Endothelial cell of umbilical vein (primary cell): ENCODE measurements at regions not wholly inside any gene's neighbourhood (a gene's known extent, or its start where the extent isn't known, plus 50 kb on each side); places are given as distances from the start of the nearest gene placed in this dataset.

Source experiments
- BruUV-seq: library from RNA; stranded (reverse); fragments of 400-500 nt; replicated peaks from 2 replicates; lab custom pipeline; 2021; lab: Mats Ljungman, UMichigan
- CTCF ChIA-PET: fragments of 300-600, 350-600 bp; sonication (Branson Sonifier 250); formaldehyde crosslinking; loops from one replicate; lab custom pipeline; 2021; ENCODE audit warnings: antibody characterized with exemption, inconsistent platforms; lab: Charles Lee
- POLR2A ChIA-PET: fragments of 300-600, 350-600 bp; sonication (Branson Sonifier 250); formaldehyde crosslinking; loops from one replicate; lab custom pipeline; 2021; ENCODE audit warnings: antibody characterized with exemption, inconsistent platforms; lab: Charles Lee
- DNase-seq: peaks from one replicate; pipeline ENCODE4 v3.0.0-alpha.2; 2011; ENCODE audit warnings: low read depth, low spot score
- FAIRE-seq: peaks from 2 replicates; lab custom pipeline; 2011; peaks lifted over from hg19 to GRCh38; lab: Jason Lieb, UNC
- H2AFZ ChIP-seq: 2 replicates; pipeline ENCODE4 v1.6.0; 2012; ENCODE audit warnings: low read depth, low read length, control low read depth, inconsistent platforms
- H3K27ac ChIP-seq: 2 replicates; pipeline ENCODE4 v1.5.1; 2011; ENCODE audit warnings: low read depth, mild to moderate bottlenecking, control low read depth, low read length, moderate library complexity; ENCODE audit not compliant: insufficient read depth
- H3K27me3 ChIP-seq, 2 experiments: 2 replicates each; pipeline versions ENCODE4 v1.6.0 to v1.6.1; 2011; ENCODE audit warnings: low read length in 2 of 2, mixed read lengths in 1 of 2; ENCODE audit not compliant: control insufficient read depth in 2 of 2, insufficient read depth in 2 of 2
- H3K36me3 ChIP-seq, 2 experiments: 2 replicates in 1 of 2; 3 replicates in 1 of 2; pipeline ENCODE4 v1.5.1; 2011; ENCODE audit warnings: low read length in 2 of 2, mild to moderate bottlenecking in 1 of 2, moderate library complexity in 1 of 2; ENCODE audit not compliant: control insufficient read depth in 2 of 2, insufficient read depth in 2 of 2; ENCODE audit errors: extremely low read depth in 1 of 2
- H3K4me1 ChIP-seq: 3 replicates; pipeline ENCODE4 v1.5.1; 2011; ENCODE audit warnings: mild to moderate bottlenecking, low read length; ENCODE audit not compliant: control insufficient read depth, insufficient read depth; ENCODE audit errors: extremely low read depth
- H3K4me2 ChIP-seq: 2 replicates; pipeline ENCODE4 v1.6.1; 2011; ENCODE audit warnings: low read length, control low read depth, mixed read lengths; ENCODE audit not compliant: insufficient read depth
- H3K4me3 ChIP-seq, 3 experiments: fragments of 200-600 bp in 1 of 3; sonication (generic), shearing (Covaris generic) in 1 of 3; replicated peaks in 1 of 3; 2 replicates each; pipeline ENCODE4 v1.5.1; 2011 to 2016; ENCODE audit warnings: control low read depth in 3 of 3, low read length in 3 of 3, mild to moderate bottlenecking in 2 of 3, inconsistent platforms in 1 of 3, low read depth in 1 of 3, moderate library complexity in 1 of 3; ENCODE audit not compliant: insufficient read depth in 1 of 3
- H3K79me2 ChIP-seq: 2 replicates; pipeline ENCODE4 v1.6.0; 2012; ENCODE audit warnings: low read length, inconsistent platforms; ENCODE audit not compliant: control insufficient read depth, insufficient read depth
- H3K9ac ChIP-seq: replicated peaks from 2 replicates; pipeline ENCODE3; 2011; ENCODE audit warnings: low read length, control low read depth; ENCODE audit not compliant: insufficient read depth; ENCODE audit errors: extremely low read depth
- H3K9me1 ChIP-seq: replicated peaks from 3 replicates; pipeline ENCODE4 v1.6.0; 2011; ENCODE audit warnings: mild to moderate bottlenecking, low read length; ENCODE audit not compliant: control insufficient read depth, insufficient read depth; ENCODE audit errors: extremely low read depth
- H3K9me3 ChIP-seq: replicated peaks from 2 replicates; pipeline ENCODE4 v1.5.1; 2012; ENCODE audit warnings: low read length, inconsistent platforms; ENCODE audit not compliant: control insufficient read depth, insufficient read depth
- H4K20me1 ChIP-seq: replicated peaks from 2 replicates; pipeline ENCODE3; 2011; ENCODE audit warnings: mild to moderate bottlenecking, low read length; ENCODE audit not compliant: control insufficient read depth, insufficient read depth; ENCODE audit errors: extremely low read depth
- CTCF ChIP-seq, 2 donors: IDR thresholded peaks; 1 replicate in 1 of 2; 2 replicates in 1 of 2; pipeline ENCODE4 v1.5.1; 2011; ENCODE audit warnings: low read length in 2 of 2, mild to moderate bottlenecking in 2 of 2, moderate library complexity in 2 of 2, control low read depth in 1 of 2, inconsistent platforms in 1 of 2, low read depth in 1 of 2; ENCODE audit not compliant: insufficient read depth in 1 of 2; ENCODE audit errors: extremely low read depth in 1 of 2
- EZH2 ChIP-seq: IDR thresholded peaks from 2 replicates; pipeline ENCODE4 v1.6.1; 2012; ENCODE audit warnings: borderline replicate concordance, low read depth, mild to moderate bottlenecking, moderate library complexity, low read length, inconsistent platforms; ENCODE audit not compliant: severe bottlenecking
- FOS ChIP-seq: IDR thresholded peaks from 2 replicates; pipeline ENCODE4 v1.6.1; 2011; ENCODE audit warnings: mild to moderate bottlenecking, low read length, moderate library complexity, borderline replicate concordance; ENCODE audit not compliant: insufficient read depth
- GATA2 ChIP-seq: IDR thresholded peaks from 2 replicates; pipeline ENCODE4 v1.7.0; 2011; ENCODE audit warnings: low read depth, mild to moderate bottlenecking, moderate library complexity, mixed read lengths, low read length; ENCODE audit not compliant: insufficient read length, insufficient read depth
- JUN ChIP-seq: IDR thresholded peaks from 2 replicates; pipeline ENCODE4 v1.6.1; 2011; ENCODE audit warnings: borderline replicate concordance, low read depth; ENCODE audit not compliant: insufficient read length, insufficient read depth
- MAX ChIP-seq: IDR thresholded peaks from 2 replicates; pipeline ENCODE4 v1.6.1; 2011; ENCODE audit not compliant: insufficient read depth, insufficient read length
- MYC ChIP-seq: IDR thresholded peaks from one replicate; pipeline ENCODE4 v1.6.1; 2011; ENCODE audit warnings: mild to moderate bottlenecking, low read depth, low read length
- POLR2A ChIP-seq: IDR thresholded peaks from 2 replicates; pipeline ENCODE4 v1.6.1; 2012; ENCODE audit warnings: low read depth, mild to moderate bottlenecking, control low read depth, low read length
- POLR2AphosphoS5 ChIP-seq: IDR thresholded peaks from 2 replicates; pipeline ENCODE4 v1.6.1; 2012; ENCODE audit warnings: low read depth, mild to moderate bottlenecking, control low read depth, low read length, moderate library complexity; ENCODE audit not compliant: insufficient read depth
- dilution Hi-C: fragments of 300-500 bp; cut with MboI; formaldehyde crosslinking; loops from one replicate; pipeline ENCODE4 v1.15.0; 2019; ENCODE audit warnings: low sequenced_read_pairs; ENCODE audit not compliant: extremely low pct_ligation_motif_present
- intact Hi-C: fragments of 100-400 bp; cut with micrococcal nuclease; formaldehyde crosslinking; loops from one replicate; pipeline ENCODE4 v1.10.0; 2022

- H3K9ac ChIP-seq = no peak overlapping the region
- no peak overlapping the region for H2AFZ ChIP-seq
- H3K27me3 ChIP-seq = no peaks in the 10 kb centered on the region
- no peaks in the 10 kb centered on the region for H3K9me1 ChIP-seq
- dilution Hi-C loops (no loop called here), intact Hi-C loops (no loop called here)
- ChIA-PET CTCF (no interaction called here), POLR2A (no interaction called here)
- H3K4me1 ChIP-seq = no peaks in the 10 kb centered on the region
- H3K4me2 ChIP-seq = no peak overlapping the region
- H3K36me3 ChIP-seq = no peaks in the 10 kb centered on the region
- no peak for FAIRE-seq
- no peak for DNase-seq
- no peak for TF ChIP-seq POLR2A
- TF ChIP-seq EZH2 = no peak
- no peak for TF ChIP-seq GATA2
- TF ChIP-seq MAX = no peak
- TF ChIP-seq POLR2AphosphoS5 = no peak
- TF ChIP-seq FOS = no peak
- TF ChIP-seq CTCF (IDR thresholded peaks at IDR 0.05; ENCODE audit: extremely low read depth in 1 of 2, insufficient read depth in 1 of 2, low read depth in 1 of 2, low read length in 2 of 2) = no peak
- no peak for TF ChIP-seq MYC
- TF ChIP-seq JUN = no peak
- H3K79me2 ChIP-seq = no peaks in the 10 kb centered on the region
- H3K9me3 ChIP-seq = no peaks in the 10 kb centered on the region
- no peaks in the 10 kb centered on the region for H4K20me1 ChIP-seq
- H3K4me3 ChIP-seq = no peak overlapping the region
- BruUV-seq = no TSS peak
- no peak overlapping the region for H3K27ac ChIP-seq
These were observed 712.8 kb downstream of the CDH8 start for GRCh38 chr16:61323456-61323855.
